HG02623 (cell line): ENCODE measurements at regions not wholly inside any gene's neighbourhood (a gene's known extent, or its start where the extent isn't known, plus 50 kb on each side); places are given as distances from the start of the nearest gene placed in this dataset.
"Not testable (repeated sequence)": the region's sequence is repeated elsewhere in the genome, so short reads cannot be mapped to it uniquely, and the experiment has no call there.

ENCODE experiments used
- ATAC-seq: cut with Tn5 transposase; IDR thresholded peaks from one replicate; pipeline ENCODE4 v1.9.1; 2021; ENCODE audit warnings: moderate library complexity; ENCODE audit not compliant: unreplicated experiment

DNA sequence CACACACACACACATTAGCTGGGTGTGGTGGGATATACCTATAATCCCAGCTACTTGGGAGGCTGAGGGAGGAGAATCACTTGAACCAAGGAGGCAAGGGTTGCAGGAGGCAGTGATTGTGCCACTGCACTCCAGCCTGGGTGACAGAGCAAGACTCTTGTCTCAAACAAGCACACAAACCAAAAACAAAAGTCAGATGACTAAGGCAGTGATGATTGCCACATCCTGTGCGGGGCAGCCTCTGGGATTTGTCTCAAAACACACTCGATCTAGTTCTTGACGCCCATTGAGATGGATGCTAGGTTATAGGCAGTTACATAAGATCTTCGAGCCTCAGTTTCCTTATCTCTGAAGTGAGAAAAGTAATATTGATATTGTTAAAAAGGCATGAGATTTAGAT lies 57.8 kb upstream of the NBPF8 start:
- ATAC-seq, result not testable (repeated sequence)

DNA sequence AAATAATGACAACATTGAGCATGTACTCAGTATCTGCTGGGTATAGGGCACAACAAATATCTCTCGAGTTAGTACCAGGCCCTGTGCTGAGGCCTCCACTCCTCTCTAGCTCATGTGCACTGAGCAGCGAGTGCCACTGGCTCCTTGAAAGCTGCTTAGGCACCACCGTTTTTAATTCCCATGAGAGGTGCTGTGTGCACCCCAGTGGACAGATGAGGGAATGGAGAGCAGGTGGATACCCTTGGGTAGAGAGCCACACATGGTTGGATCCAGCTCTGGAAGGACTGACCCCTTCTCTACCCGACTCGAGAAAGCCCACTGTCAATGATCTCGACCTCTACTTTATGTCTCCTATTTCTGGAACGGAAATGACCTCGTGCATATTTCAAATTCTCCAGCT lies 58.7 kb upstream of the NBPF8 start:
- ATAC-seq, result not testable (repeated sequence)

- ATAC-seq, result peak; percentile 81
These were observed 60.1 kb upstream of the NBPF8 start for GRCh38 chr1:120354618-120355184.

DNA sequence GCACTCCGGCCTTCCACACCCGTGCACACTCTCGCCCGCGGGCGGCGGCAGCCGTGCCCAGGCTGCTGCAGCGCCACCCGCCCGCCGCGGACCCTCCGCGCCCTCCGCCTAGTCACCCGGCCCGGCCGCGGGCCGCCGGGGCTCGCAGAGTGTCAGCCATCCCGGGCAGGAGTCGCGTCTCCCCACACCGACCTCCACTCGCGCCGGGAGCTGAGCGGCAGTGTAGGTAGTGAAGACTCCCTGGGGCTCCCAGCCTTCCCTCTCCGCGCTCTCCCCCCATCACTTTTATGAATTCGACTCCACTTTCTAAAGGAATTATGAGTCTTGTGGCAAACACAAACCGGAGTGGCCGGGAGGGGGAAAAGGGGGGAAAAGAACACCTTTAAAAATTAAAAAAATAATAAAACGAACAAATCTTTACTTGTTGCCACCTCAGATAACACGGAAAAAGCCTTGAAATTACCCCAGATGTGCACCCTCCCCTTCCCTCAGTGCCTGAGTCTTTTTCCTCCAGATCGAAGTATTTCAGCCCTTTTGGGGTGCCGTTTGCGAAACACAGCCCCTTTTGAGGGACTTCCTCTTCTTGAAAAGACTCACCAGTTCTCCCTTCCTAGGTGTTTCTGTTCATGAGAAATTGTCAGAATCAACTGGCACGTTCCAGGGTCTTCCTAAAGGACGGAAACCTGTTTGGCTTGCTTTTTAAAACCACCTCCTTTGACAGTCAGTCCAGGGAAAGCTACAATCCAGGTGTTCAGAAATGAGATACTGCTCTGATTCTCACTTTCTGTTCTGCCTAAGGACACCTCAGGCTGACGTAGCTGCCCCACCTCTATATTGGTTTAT lies 72.4 kb upstream of the NBPF8 start:
- ATAC-seq, result not testable (repeated sequence)

DNA sequence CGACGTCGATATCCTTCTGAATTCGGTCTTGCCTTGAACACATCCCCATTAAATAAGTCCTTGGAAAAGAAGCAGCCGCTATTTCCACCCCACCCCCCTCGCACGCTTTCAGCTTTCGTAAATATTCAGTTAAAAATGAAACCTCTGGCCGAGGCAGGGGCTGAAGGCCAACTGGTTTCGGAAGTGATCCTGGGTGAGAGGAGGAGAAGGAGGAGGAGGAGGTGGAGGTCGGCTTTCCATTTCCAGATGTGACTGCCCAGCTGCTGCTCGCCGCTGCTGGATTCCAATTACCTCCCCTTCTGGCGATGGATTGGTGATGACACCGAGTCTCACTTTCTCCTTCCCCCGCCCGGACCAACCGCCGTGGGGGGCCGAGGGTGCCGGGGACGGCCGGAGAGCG lies 73.1 kb upstream of the NBPF8 start:
- not testable (repeated sequence) for ATAC-seq

DNA sequence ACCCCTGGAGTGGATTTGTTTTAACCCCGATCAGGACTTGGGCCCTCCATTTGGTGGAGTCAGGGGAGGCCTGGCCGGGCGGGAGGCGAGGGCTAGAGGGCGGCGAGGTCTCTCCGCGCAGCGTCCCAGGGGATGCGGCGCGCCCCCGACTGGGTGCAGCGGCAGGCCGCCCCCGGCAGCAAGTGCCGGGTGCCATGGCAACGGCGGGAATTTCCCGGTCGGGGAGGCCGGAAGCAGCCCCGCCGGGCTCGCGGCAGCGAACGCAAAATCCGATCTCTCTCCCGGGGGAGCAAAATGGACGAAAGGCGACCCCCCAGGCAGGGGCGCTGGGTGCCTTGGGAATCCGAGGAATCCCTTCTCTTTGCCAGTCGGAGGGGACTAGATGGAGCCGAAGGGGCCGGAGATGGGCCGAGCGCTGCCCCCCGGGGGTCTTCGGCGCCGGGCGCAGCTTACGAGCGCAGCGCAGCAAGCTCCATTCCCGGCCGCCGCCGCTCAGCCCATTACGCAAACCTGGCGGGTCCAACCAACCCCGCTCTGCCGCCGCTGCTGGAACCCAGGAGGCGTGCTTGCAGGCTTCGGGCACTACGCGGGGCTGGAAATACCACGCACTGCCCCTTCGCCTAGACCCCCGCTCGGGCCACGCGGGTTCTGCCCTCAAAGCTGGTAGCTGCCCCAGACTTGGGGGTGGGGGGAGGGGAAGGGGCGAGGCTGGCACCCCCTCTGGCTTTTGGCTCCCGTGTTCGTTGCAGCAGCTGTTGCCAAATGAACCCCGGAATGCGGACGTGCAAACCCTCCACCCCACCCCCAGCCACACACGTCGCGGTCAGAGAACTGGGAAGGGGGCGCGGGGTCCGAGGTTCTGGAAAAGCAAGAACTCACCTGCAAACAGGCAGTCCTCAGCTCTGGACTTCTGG lies 73.7 kb upstream of the NBPF8 start:
- not testable (repeated sequence) for ATAC-seq

- ATAC-seq, result not testable (repeated sequence)
These were observed 99.1 kb upstream of the NBPF8 start for GRCh38 chr1:120315738-120316137.

DNA sequence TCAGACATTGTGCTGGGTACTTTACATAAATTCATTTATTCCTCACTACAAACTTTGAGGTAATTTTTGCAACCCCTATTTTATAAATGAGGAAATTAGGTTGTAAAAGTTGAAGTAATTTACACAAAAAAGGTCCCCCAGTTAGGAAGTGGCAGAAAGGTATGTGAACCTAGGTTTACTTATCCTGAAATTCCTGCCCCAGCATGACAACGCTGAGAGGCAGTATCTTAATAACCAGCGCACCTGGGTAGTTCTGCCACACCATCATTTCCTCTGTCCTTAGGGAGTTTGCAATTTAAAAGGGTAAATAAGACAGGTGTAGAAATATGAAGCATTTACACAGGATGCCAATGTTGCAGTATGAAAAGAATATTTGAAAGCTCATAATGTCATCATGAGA lies 102.9 kb upstream of the NBPF8 start:
- ATAC-seq, result not testable (repeated sequence)

DNA sequence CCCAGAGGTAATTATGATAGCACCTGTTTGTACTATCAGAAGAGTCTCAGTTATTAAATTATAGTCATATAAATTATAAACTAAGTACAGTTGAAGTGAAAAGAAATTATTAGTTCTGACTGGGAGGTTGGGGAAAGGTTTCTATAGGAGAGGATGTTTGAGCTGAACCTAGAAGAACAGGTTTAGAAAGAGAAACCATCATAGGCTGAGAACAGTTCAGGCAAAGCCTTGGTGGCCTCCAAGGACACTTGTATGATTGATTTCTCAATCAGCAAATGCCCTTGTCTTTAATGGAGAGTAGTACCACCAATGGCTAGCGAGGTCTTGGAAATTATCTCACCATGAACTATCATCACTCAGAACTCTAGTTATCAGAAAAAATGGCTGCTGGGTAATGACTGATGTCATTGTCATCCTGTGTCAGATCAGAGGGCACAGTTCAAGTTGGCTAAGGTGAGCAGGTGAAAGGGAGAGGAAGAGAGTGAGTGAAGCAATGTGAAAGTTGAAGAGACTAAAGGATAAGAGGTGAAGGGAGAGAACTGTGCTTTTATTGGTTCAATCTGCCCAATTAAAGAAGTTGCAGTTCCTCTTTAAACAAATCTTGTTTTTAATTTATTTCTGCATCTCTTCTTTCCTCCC lies 105.8 kb upstream of the NBPF8 start:
- not testable (repeated sequence) for ATAC-seq

- ATAC-seq, result not testable (repeated sequence)
These were observed 109.8 kb upstream of the NBPF8 start for GRCh38 chr1:120305046-120305445.

DNA sequence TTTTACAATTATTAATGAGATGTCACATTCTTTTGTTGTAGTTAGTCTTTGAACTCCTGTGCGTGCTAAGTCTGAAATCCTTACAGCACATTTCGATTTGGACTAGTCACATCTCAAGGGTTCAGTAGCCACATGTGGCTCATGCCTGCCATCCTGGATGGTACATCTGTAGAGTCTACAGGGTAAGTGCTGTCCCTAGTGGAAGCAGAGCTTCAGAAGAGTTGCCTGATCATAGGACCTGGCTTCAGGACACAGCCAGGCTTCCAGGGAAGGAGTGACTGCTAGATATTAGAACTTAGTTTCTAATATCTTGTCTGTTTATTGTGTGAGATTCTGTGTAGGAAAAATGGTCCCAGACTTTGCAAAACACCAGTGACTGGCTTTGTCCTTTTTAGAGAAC lies 110.5 kb upstream of the NBPF8 start:
- not testable (repeated sequence) for ATAC-seq

GRCh38 chr1:120299433-120300057 lies 115.3 kb upstream of the NBPF8 start:
- not testable (repeated sequence) for ATAC-seq

- ATAC-seq, result not testable (repeated sequence)
These were observed 116.3 kb upstream of the NBPF8 start for GRCh38 chr1:120298487-120298886.

GRCh38 chr1:120297345-120297953 lies 117.4 kb upstream of the NBPF8 start:
- ATAC-seq, result not testable (repeated sequence)

DNA sequence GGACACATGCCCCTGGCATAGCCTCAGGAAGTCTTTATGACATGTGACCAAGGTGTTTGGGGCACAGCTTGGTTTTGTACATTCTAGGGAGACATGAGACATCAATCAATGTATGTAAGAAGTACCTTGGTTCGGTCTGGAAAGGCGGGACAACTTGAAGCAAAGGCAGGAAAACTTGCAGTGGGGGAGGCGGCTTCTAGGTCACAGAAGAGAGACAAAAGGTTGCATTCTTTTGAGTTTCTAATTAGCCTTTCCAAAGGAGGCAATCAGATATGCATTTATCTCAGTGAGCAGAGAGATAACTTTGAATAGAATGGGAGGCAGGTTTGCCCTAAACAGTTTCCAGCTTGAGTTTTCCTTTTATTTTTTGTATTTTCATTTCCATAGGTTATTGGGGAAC lies 113.8 kb upstream of the SEC22B start:
- not testable (repeated sequence) for ATAC-seq

DNA sequence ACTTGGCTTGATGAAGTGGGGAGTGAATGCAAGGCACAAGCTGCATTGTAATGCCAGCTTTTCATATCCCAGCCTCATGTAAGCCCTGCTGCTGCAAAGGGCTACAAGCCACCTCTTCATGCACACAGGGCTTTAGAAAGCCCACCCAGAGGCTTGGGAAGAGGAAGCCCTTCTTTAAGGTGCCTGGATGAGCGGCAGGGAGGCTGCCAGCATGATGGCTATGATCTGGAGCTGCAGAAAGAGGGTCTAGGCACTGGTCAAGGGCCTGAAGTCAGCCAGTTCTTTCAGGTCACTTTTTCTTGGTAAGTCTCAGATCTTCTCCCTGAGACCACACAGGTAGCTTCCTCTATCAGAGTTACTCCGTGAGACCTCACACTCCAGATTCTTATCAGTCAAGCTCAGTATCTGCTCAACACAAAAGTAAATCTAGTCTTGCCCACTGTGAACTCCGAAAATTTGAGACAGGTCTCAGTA lies 113.3 kb upstream of the SEC22B start:
- ATAC-seq, result not testable (repeated sequence)

DNA sequence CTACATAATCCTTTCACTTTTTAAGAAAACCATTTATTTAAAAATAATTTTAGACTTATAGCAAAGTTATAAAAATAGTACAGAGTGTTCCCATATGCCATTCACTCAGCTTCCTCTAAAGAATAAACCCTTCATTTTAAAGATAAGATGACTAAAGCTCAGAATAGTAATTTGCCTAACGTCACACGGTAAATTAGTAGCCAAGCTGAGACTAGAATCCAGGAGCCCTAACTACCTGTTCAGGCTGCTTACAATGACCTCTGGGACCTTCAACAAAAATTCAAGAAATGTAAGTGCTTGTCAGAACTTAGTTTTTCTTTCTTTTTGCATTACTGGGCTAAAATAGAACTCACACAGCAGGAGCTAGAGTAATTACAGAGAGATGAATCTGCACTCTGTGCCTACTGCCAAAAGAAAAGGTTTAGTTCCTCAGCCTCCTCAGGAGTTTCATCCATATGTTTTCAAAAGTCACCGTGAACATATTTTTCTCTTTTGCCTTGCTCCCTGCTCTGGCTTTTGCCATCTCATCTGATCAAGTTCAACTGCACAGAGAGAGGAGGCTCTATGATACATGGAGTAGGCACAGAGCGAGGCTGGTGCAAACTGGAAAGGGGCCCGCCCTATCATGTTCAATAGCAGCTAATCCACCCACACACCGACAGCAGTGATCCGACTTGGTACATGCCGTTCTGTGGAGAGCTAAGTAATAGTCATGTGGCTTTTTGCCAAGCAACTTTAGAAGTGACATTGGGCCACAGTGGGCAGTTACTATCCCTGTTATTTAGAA lies 112.7 kb upstream of the SEC22B start:
- not testable (repeated sequence) for ATAC-seq

DNA sequence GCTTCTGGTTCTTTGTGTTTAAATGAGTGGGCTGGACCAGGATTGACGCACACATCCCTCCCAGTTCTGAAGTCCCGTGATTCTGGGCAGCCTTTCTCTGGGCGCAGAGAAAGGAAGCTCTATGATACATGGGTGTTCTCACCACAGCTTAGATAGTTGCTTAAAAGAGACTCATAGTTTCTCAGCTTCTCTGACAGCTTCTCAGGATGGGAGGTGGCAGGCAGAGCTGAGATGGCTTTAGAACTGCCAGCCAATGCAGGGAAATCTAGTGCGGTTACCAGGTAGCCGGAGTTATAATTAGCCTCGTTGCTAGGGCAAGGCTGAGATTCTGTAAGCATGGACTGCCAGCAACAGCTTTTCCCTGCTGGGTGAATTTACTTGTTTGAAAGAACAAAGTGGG lies 111.8 kb upstream of the SEC22B start:
- not testable (repeated sequence) for ATAC-seq
